Ishikawa (cell line): ENCODE measurements at regions not wholly inside any gene's neighbourhood (a gene's known extent, or its start where the extent isn't known, plus 50 kb on each side); places are given as distances from the start of the nearest gene placed in this dataset.

Experiments
- CEBPB ChIP-seq: IDR thresholded peaks from 2 replicates; pipeline ENCODE4 v1.6.1; 2012
- CREB1 ChIP-seq: IDR thresholded peaks from 2 replicates; pipeline ENCODE4 v1.6.1; 2012; ENCODE audit warnings: low read depth
- EGR1 ChIP-seq: IDR thresholded peaks from 2 replicates; pipeline ENCODE4 v1.6.1; 2012
- EP300 ChIP-seq: IDR thresholded peaks from 2 replicates; pipeline ENCODE4 v1.6.1; 2012; ENCODE audit warnings: borderline replicate concordance
- FOXM1 ChIP-seq: IDR thresholded peaks from 2 replicates; pipeline ENCODE4 v1.6.1; 2012; ENCODE audit warnings: low read depth, borderline replicate concordance
- NFIC ChIP-seq: IDR thresholded peaks from 2 replicates; pipeline ENCODE4 v1.6.1; 2012
- RAD21 ChIP-seq: IDR thresholded peaks from 2 replicates; pipeline ENCODE4 v1.6.1; 2012; ENCODE audit warnings: low read depth
- TAF1 ChIP-seq: IDR thresholded peaks from 2 replicates; pipeline ENCODE4 v1.6.1; 2012; ENCODE audit warnings: low read depth, mild to moderate bottlenecking
- TCF12 ChIP-seq: IDR thresholded peaks from 2 replicates; pipeline ENCODE4 v1.6.1; 2012; ENCODE audit warnings: low read depth
- TEAD4 ChIP-seq: IDR thresholded peaks from 2 replicates; pipeline ENCODE4 v1.6.1; 2012
- YY1 ChIP-seq: IDR thresholded peaks from 2 replicates; pipeline ENCODE4 v1.6.1; 2012; ENCODE audit warnings: low read depth
- ZBTB7A ChIP-seq: IDR thresholded peaks from 2 replicates; pipeline ENCODE4 v1.6.1; 2012; ENCODE audit warnings: low read depth
- TF ChIP-seq, protein P1 (sequence below): IDR thresholded peaks from 2 replicates; pipeline ENCODE4 v1.6.1; 2012
- TF ChIP-seq, protein P2 (sequence below): IDR thresholded peaks from 2 replicates; pipeline ENCODE4 v1.6.1; 2012; ENCODE audit warnings: low read depth, mild to moderate bottlenecking
- TF ChIP-seq, protein P3 (sequence below): IDR thresholded peaks from 2 replicates; pipeline ENCODE4 v1.6.1; 2012

DNA sequence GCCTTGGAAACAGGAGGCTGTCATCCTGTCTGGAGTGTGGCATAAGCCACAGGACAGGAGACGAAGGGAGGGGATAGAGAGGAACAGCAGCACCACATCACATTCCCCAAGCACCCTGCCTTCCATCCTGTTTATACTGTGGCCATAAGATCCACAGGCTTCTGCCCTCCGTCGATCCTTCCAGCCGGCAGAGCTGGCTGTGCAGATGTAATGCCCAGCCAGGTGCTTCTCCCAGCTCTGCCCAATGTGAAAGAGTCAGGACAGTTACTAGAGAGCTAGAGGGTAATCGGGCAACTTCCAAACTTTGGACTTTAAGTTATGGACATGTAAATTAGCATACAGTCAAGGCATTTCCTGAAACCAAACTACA lies 368.4 kb downstream of the SOX9 start:
- TF ChIP-seq TAF1 (no peak), TEAD4 (no peak), EGR1 (no peak), RAD21 (no peak), ZBTB7A (no peak), FOXM1 (no peak), CREB1 (no peak)
- TF ChIP-seq, protein P1, sequence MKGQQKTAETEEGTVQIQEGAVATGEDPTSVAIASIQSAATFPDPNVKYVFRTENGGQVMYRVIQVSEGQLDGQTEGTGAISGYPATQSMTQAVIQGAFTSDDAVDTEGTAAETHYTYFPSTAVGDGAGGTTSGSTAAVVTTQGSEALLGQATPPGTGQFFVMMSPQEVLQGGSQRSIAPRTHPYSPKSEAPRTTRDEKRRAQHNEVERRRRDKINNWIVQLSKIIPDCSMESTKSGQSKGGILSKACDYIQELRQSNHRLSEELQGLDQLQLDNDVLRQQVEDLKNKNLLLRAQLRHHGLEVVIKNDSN = no peak
- TF ChIP-seq, protein P2, sequence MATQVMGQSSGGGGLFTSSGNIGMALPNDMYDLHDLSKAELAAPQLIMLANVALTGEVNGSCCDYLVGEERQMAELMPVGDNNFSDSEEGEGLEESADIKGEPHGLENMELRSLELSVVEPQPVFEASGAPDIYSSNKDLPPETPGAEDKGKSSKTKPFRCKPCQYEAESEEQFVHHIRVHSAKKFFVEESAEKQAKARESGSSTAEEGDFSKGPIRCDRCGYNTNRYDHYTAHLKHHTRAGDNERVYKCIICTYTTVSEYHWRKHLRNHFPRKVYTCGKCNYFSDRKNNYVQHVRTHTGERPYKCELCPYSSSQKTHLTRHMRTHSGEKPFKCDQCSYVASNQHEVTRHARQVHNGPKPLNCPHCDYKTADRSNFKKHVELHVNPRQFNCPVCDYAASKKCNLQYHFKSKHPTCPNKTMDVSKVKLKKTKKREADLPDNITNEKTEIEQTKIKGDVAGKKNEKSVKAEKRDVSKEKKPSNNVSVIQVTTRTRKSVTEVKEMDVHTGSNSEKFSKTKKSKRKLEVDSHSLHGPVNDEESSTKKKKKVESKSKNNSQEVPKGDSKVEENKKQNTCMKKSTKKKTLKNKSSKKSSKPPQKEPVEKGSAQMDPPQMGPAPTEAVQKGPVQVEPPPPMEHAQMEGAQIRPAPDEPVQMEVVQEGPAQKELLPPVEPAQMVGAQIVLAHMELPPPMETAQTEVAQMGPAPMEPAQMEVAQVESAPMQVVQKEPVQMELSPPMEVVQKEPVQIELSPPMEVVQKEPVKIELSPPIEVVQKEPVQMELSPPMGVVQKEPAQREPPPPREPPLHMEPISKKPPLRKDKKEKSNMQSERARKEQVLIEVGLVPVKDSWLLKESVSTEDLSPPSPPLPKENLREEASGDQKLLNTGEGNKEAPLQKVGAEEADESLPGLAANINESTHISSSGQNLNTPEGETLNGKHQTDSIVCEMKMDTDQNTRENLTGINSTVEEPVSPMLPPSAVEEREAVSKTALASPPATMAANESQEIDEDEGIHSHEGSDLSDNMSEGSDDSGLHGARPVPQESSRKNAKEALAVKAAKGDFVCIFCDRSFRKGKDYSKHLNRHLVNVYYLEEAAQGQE = no peak

GRCh38 chr17:72491102-72491501 lies 370.3 kb downstream of the SOX9 start:
- no peak for TF ChIP-seq CREB1
- TF ChIP-seq, protein P1 = no peak
- no peak for TF ChIP-seq NFIC
- TF ChIP-seq TCF12 = no peak
- no peak for TF ChIP-seq CEBPB
- no peak for TF ChIP-seq EP300
- TF ChIP-seq EGR1 = no peak
- no peak for TF ChIP-seq RAD21
- TF ChIP-seq ZBTB7A = no peak
- no peak for TF ChIP-seq TEAD4
- TF ChIP-seq, protein P2 = no peak
- TF ChIP-seq YY1 = no peak
- no peak for TF ChIP-seq FOXM1
- TF ChIP-seq TAF1 = no peak
- TF ChIP-seq, protein P3, sequence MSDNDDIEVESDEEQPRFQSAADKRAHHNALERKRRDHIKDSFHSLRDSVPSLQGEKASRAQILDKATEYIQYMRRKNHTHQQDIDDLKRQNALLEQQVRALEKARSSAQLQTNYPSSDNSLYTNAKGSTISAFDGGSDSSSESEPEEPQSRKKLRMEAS = no peak

GRCh38 chr17:72492494-72492893 lies 371.7 kb downstream of the SOX9 start:
- no peak for TF ChIP-seq EP300
- no peak for TF ChIP-seq NFIC
- TF ChIP-seq EGR1 = no peak
- TF ChIP-seq YY1 = no peak
- TF ChIP-seq TAF1 = no peak
- TF ChIP-seq, protein P3 = no peak

GRCh38 chr17:72492941-72493340 lies 372.1 kb downstream of the SOX9 start:
- TF ChIP-seq CREB1 = no peak
- TF ChIP-seq RAD21 = no peak
- TF ChIP-seq FOXM1 = no peak
- TF ChIP-seq TCF12 = no peak
- no peak for TF ChIP-seq CEBPB
- no peak for TF ChIP-seq YY1
- TF ChIP-seq, protein P1 = no peak

DNA sequence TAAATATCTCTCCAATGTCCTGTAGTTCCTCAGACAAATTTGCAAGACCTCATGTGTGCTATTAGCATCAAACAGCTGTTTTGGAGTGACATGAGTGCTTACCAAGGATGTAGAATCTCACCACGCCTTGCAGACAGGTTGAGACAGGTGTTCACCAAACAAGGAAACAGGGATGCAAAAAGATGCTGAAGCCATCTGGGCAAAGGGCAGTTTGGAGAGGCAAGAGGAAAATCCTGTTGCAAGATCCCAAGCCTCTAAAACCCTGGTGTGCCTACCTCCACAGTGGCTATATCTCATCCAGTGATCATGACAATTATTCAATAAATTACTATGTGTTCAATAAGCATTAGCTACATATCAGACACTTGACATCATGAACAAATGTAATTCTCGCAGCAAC lies 373.7 kb downstream of the SOX9 start:
- TF ChIP-seq TAF1 = no peak
- no peak for TF ChIP-seq EP300
- no peak for TF ChIP-seq CEBPB

DNA sequence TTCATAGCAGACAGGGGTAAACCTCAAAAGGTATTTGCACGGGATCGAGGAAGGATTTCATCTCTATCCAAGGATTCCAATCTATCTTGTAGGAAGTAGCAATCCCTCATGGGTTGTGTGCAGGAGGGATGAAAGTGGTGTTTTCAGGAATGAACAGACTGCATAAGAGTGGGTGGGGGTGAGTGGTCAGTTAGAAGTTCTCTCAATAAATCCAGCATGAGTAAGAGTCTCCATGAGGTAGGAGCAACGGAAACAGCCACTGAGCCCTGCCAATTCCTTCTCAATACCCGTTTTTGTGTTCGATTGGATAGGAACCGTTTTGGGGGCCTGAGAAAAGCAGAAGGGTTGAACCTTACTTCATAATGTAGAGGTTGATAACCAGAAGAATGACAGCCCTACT lies 375.6 kb downstream of the SOX9 start:
- no peak for TF ChIP-seq TEAD4
- no peak for TF ChIP-seq EGR1
- TF ChIP-seq EP300 = no peak
- no peak for TF ChIP-seq RAD21
- TF ChIP-seq, protein P2 = no peak
- TF ChIP-seq NFIC = no peak
- TF ChIP-seq, protein P1 = no peak
- no peak for TF ChIP-seq ZBTB7A
- TF ChIP-seq, protein P3 = no peak
- TF ChIP-seq FOXM1 = no peak
- TF ChIP-seq CEBPB = no peak
